IMR-90 (cell line): ENCODE measurements at regions not wholly inside any gene's neighbourhood (a gene's known extent, or its start where the extent isn't known, plus 50 kb on each side); places are given as distances from the start of the nearest gene placed in this dataset.

ENCODE experiments used
- ATAC-seq: fragments of 200-7000 bp; cut with Tn5 transposase; 2 replicates; pipeline ENCODE4 v1.9.1; 2020; ENCODE audit warnings: low read depth, mild to moderate bottlenecking, moderate library complexity
- BruUV-seq: library from RNA; stranded (reverse); fragments of 400-500 nt; replicated peaks from 2 replicates; lab custom pipeline; 2021; lab: Mats Ljungman, UMichigan
- CTCF ChIA-PET: fragments of 300-600 bp; formaldehyde crosslinking; extraction: SDS; loops from one replicate; lab custom pipeline; 2021; ENCODE audit warnings: antibody characterized with exemption; lab: Yijun Ruan, JAX
- POLR2A ChIA-PET: fragments of 300-600 bp; sonication (Branson Sonifier 250); formaldehyde crosslinking; loops from one replicate; lab custom pipeline; 2022; ENCODE audit warnings: antibody characterized with exemption; ENCODE audit not compliant: unreplicated experiment; lab: Charles Lee
- DNase-seq: peaks from one replicate; pipeline ENCODE4 v3.0.0; 2013
- H2AFZ ChIP-seq: replicated peaks from 2 replicates; pipeline ENCODE3; 2013; ENCODE audit warnings: low read length, mild to moderate bottlenecking; ENCODE audit not compliant: poor library complexity
- H2AK5ac ChIP-seq: 2 replicates; pipeline ENCODE4 v1.6.1; 2013; ENCODE audit warnings: low read depth, low read length, inconsistent platforms
- H2AK9ac ChIP-seq: replicated peaks from 2 replicates; pipeline ENCODE3; 2013; ENCODE audit warnings: mild to moderate bottlenecking, low read depth, low read length, moderate library complexity; ENCODE audit not compliant: poor library complexity
- H2BK120ac ChIP-seq: 2 replicates; pipeline ENCODE4 v1.6.1; 2013; ENCODE audit warnings: low read depth, low read length, inconsistent platforms
- H2BK15ac ChIP-seq: 3 replicates; pipeline ENCODE4 v1.6.1; 2013; ENCODE audit warnings: low read depth, low read length, inconsistent platforms
- H2BK20ac ChIP-seq: 2 replicates; pipeline ENCODE4 v1.6.1; 2013; ENCODE audit warnings: low read depth, mild to moderate bottlenecking, inconsistent platforms, low read length, moderate library complexity
- H2BK5ac ChIP-seq: 2 replicates; pipeline ENCODE4 v1.6.1; 2013; ENCODE audit warnings: mild to moderate bottlenecking, low read depth, low read length, inconsistent platforms; ENCODE audit not compliant: poor library complexity, severe bottlenecking
- H3K14ac ChIP-seq: replicated peaks from 2 replicates; pipeline ENCODE4 v1.6.1; 2013; ENCODE audit warnings: low read depth, low read length, inconsistent platforms
- H3K18ac ChIP-seq: 2 replicates; pipeline ENCODE4 v1.6.1; 2013; ENCODE audit warnings: low read depth, low read length, control low read depth
- H3K23ac ChIP-seq: 2 replicates; pipeline ENCODE4 v1.6.1; 2013; ENCODE audit warnings: low read depth, low read length, inconsistent platforms
- H3K27ac ChIP-seq: 2 replicates; pipeline ENCODE4 v1.5.1; 2013; ENCODE audit warnings: mild to moderate bottlenecking, control low read depth, low read length; ENCODE audit not compliant: insufficient read depth
- H3K27me3 ChIP-seq: 2 replicates; pipeline ENCODE4 v1.6.1; 2013; ENCODE audit warnings: low read length; ENCODE audit not compliant: control insufficient read depth, insufficient read depth
- H3K36me3 ChIP-seq: 2 replicates; pipeline ENCODE4 v1.6.1; 2013; ENCODE audit warnings: low read length, mixed read lengths; ENCODE audit not compliant: control insufficient read depth, insufficient read depth
- H3K4ac ChIP-seq: 2 replicates; pipeline ENCODE4 v1.6.1; 2013; ENCODE audit warnings: low read depth, low read length, inconsistent platforms
- H3K4me1 ChIP-seq: 2 replicates; pipeline ENCODE4 v1.6.1; 2013; ENCODE audit warnings: low read length, mixed read lengths; ENCODE audit not compliant: control insufficient read depth, insufficient read depth
- H3K4me2 ChIP-seq: 2 replicates; pipeline ENCODE4 v1.6.1; 2013; ENCODE audit warnings: low read depth, mild to moderate bottlenecking, control low read depth, low read length, moderate library complexity
- H3K4me3 ChIP-seq: 2 replicates; pipeline ENCODE4 v1.5.1; 2013; ENCODE audit warnings: low read depth, mild to moderate bottlenecking, control low read depth, low read length, moderate library complexity; ENCODE audit not compliant: insufficient read depth
- H3K56ac ChIP-seq: 2 replicates; pipeline ENCODE4 v1.6.1; 2013; ENCODE audit warnings: low read length, inconsistent platforms; ENCODE audit not compliant: insufficient read depth; ENCODE audit errors: extremely low read depth
- H3K79me1 ChIP-seq, 2 experiments: 2 replicates each; pipeline ENCODE4 v1.6.1; 2013; ENCODE audit warnings: low read length in 2 of 2, inconsistent platforms in 1 of 2, low read depth in 1 of 2
- H3K9ac ChIP-seq: 2 replicates; pipeline ENCODE4 v1.6.1; 2013; ENCODE audit warnings: low read depth, low read length, control low read depth
- H3K9me1 ChIP-seq: 2 replicates; pipeline ENCODE4 v1.6.1; 2013; ENCODE audit warnings: low read length, inconsistent platforms; ENCODE audit not compliant: insufficient read depth
- H3K9me3 ChIP-seq: 2 replicates; pipeline ENCODE4 v1.6.1; 2013; ENCODE audit warnings: low read length; ENCODE audit not compliant: control insufficient read depth, insufficient read depth
- H4K20me1 ChIP-seq: 2 replicates; pipeline ENCODE4 v1.6.1; 2013; ENCODE audit warnings: low read length, inconsistent platforms; ENCODE audit not compliant: insufficient read depth
- H4K5ac ChIP-seq: 2 replicates; pipeline ENCODE4 v1.6.1; 2013; ENCODE audit warnings: mild to moderate bottlenecking, low read depth, low read length, control low read depth
- H4K8ac ChIP-seq, 2 experiments: 2 replicates each; pipeline ENCODE4 v1.6.1; 2013; ENCODE audit warnings: low read depth in 2 of 2, low read length in 2 of 2, control low read depth in 1 of 2, inconsistent platforms in 1 of 2
- H4K91ac ChIP-seq: 2 replicates; pipeline ENCODE4 v1.6.1; 2013; ENCODE audit warnings: low read depth, low read length, inconsistent platforms; ENCODE audit not compliant: insufficient read depth
- BHLHE40 ChIP-seq: fragments of 150-350 bp; IDR thresholded peaks from 2 replicates; pipeline ENCODE4 v1.6.1; 2016; ENCODE audit warnings: mild to moderate bottlenecking, low read depth, low read length
- CEBPB ChIP-seq: IDR thresholded peaks from 2 replicates; pipeline ENCODE4 v1.6.1; 2012; ENCODE audit warnings: low read depth, low read length, improper control_type of control experiment
- CHD1 ChIP-seq: IDR thresholded peaks from 2 replicates; pipeline ENCODE4 v1.6.1; 2012; ENCODE audit warnings: low read depth, low read length, improper control_type of control experiment
- CTCF ChIP-seq: conservative IDR thresholded peaks from 2 replicates; pipeline ENCODE4 v1.5.1; 2012; ENCODE audit warnings: mild to moderate bottlenecking, low read depth, low read length, improper control_type of control experiment
- FOS ChIP-seq: fragments of 150-350 bp; IDR thresholded peaks from 2 replicates; pipeline ENCODE4 v1.6.1; 2016; ENCODE audit warnings: low read depth, low read length
- MAFK ChIP-seq: IDR thresholded peaks from 2 replicates; pipeline ENCODE4 v1.6.1; 2012; ENCODE audit warnings: low read depth, low read length, improper control_type of control experiment
- MAZ ChIP-seq: IDR thresholded peaks from 2 replicates; pipeline ENCODE4 v1.6.1; 2012; ENCODE audit warnings: low read depth, mild to moderate bottlenecking, low read length, improper control_type of control experiment, moderate library complexity, borderline replicate concordance
- MXI1 ChIP-seq: IDR thresholded peaks from 2 replicates; pipeline ENCODE4 v1.6.1; 2012; ENCODE audit warnings: low read depth, mild to moderate bottlenecking, low read length, moderate library complexity, borderline replicate concordance
- NFE2L2 ChIP-seq: fragments of 150-350 bp; IDR thresholded peaks from 2 replicates; pipeline ENCODE4 v1.6.1; 2016; ENCODE audit warnings: low read depth, mild to moderate bottlenecking, low read length
- POLR2A ChIP-seq: IDR thresholded peaks from 2 replicates; pipeline ENCODE4 v1.6.1; 2012; ENCODE audit warnings: mild to moderate bottlenecking, low read depth, low read length
- RAD21 ChIP-seq: IDR thresholded peaks from 2 replicates; pipeline ENCODE4 v1.6.1; 2012; ENCODE audit warnings: low read length, improper control_type of control experiment
- RCOR1 ChIP-seq: IDR thresholded peaks from 2 replicates; pipeline ENCODE4 v1.6.1; 2012; ENCODE audit warnings: mild to moderate bottlenecking, low read length, improper control_type of control experiment; ENCODE audit not compliant: insufficient replicate concordance
- RFX5 ChIP-seq: IDR thresholded peaks from 2 replicates; pipeline ENCODE4 v1.8.0; 2012; ENCODE audit warnings: low read depth, mild to moderate bottlenecking, low read length, moderate library complexity
- SMC3 ChIP-seq: fragments of 150-350 bp; IDR thresholded peaks from 2 replicates; pipeline ENCODE4 v1.6.1; 2016; ENCODE audit warnings: low read depth, mild to moderate bottlenecking, antibody characterized with exemption, low read length, moderate library complexity
- USF2 ChIP-seq: fragments of 150-350 bp; IDR thresholded peaks from 2 replicates; pipeline ENCODE4 v1.6.1; 2017; ENCODE audit warnings: mild to moderate bottlenecking, antibody characterized with exemption, low read length, low read depth
- WGBS, 2 experiments: methylation state at CpG; one replicate each; pipeline versions ENCODE4 v1.1.5 to v1.1.7; 2013; ENCODE audit warnings: missing lambda C conversion rate in 2 of 2; ENCODE audit not compliant: insufficient read length in 1 of 2; ENCODE audit errors: extremely low coverage in 2 of 2; 5-methylcytosine and 5-hydroxymethylcytosine counted together
- dilution Hi-C: fragments of 300-500 bp; cut with HindIII; formaldehyde crosslinking; loops from one replicate; pipeline ENCODE4 v1.14.3; 2018; ENCODE audit warnings: low sequenced_read_pairs; ENCODE audit not compliant: unreplicated experiment
- in situ Hi-C: fragments of 300-500 bp; cut with MboI; formaldehyde crosslinking; loops from 3 replicates; pipeline ENCODE4 v1.14.3; 2019; ENCODE audit warnings: low sequenced_read_pairs, inconsistent platforms, mixed read lengths
- intact Hi-C: fragments of 100-400 bp; cut with micrococcal nuclease; formaldehyde crosslinking; loops from 2 replicates; pipeline ENCODE4 v1.10.0; 2022
- TF ChIP-seq, protein P1 (sequence below): fragments of 150-350 bp; IDR thresholded peaks from 2 replicates; pipeline ENCODE4 v1.6.1; 2016; ENCODE audit warnings: low read depth, mild to moderate bottlenecking, low read length, moderate library complexity, borderline replicate concordance

- Histone ChIP-seq H2BK20ac (no peak overlapping the region), H3K4me3 (no peak overlapping the region), H3K9me1 (no peaks in the 10 kb centered on the region), H2AK9ac (no peak overlapping the region), H4K20me1 (no peaks in the 10 kb centered on the region), H2AK5ac (no peak overlapping the region), H3K4ac (no peak overlapping the region), H3K56ac (no peak overlapping the region), H3K79me1 (no peaks in the 10 kb centered on the region), H3K4me2 (no peak overlapping the region), H3K14ac (no peak overlapping the region), H4K5ac (no peak overlapping the region), H2BK15ac (no peak overlapping the region), H3K4me1 (no peaks in the 10 kb centered on the region), H4K91ac (no peak overlapping the region), H3K27ac (no peak overlapping the region), H2AFZ (no peak overlapping the region), H3K18ac (no peak overlapping the region), H4K8ac (no peak overlapping the region), H3K27me3 (no peaks in the 10 kb centered on the region), H3K9me3 (no peaks in the 10 kb centered on the region), H3K9ac (no peak overlapping the region), H3K36me3 (no peaks in the 10 kb centered on the region), H3K23ac (no peak overlapping the region), H2BK120ac (no peak overlapping the region), H2BK5ac (no peak overlapping the region)
- no peak for DNase-seq
- WGBS, 2 experiments, result no CpG with 5 or more reads among the region's 2 CpGs
- no peak for ATAC-seq
- intact Hi-C loops, result no loop called here
- TF ChIP-seq BHLHE40 (no peak), RFX5 (no peak), USF2 (no peak), MAZ (no peak), CHD1 (no peak), SMC3 (no peak), POLR2A (no peak), CTCF (no peak), MAFK (no peak), FOS (no peak), RCOR1 (no peak), NFE2L2 (no peak), MXI1 (no peak), CEBPB (no peak), RAD21 (no peak)
- TF ChIP-seq, protein P1, sequence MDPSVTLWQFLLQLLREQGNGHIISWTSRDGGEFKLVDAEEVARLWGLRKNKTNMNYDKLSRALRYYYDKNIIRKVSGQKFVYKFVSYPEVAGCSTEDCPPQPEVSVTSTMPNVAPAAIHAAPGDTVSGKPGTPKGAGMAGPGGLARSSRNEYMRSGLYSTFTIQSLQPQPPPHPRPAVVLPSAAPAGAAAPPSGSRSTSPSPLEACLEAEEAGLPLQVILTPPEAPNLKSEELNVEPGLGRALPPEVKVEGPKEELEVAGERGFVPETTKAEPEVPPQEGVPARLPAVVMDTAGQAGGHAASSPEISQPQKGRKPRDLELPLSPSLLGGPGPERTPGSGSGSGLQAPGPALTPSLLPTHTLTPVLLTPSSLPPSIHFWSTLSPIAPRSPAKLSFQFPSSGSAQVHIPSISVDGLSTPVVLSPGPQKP, result no peak
- POLR2A ChIA-PET, result no interaction called here
- dilution Hi-C loops, result no loop called here
- in situ Hi-C loops, result no loop called here
- no TSS peak for BruUV-seq
- CTCF ChIA-PET, result interaction anchor here (0.8 kb wide), 1 partner anchor 94 kb away, joined by 3 read pairs; no protein-coding TSS in a partner anchor
Measured at GRCh38 chr5:99177796-99178195, 249.0 kb upstream of the CHD1 start.
